GM19193 (cell line): ENCODE measurements at regions not wholly inside any gene's neighbourhood (a gene's known extent, or its start where the extent isn't known, plus 50 kb on each side); places are given as distances from the start of the nearest gene placed in this dataset.

Experiments
- POLR2A ChIP-seq: IDR thresholded peaks from 4 replicates; pipeline ENCODE4 v1.6.1; 2011; ENCODE audit not compliant: insufficient read depth, insufficient read length; ENCODE audit errors: extremely low read depth

- TF ChIP-seq POLR2A, result no peak
Measured at GRCh38 chrX:115889121-115889890, 281.2 kb upstream of the AGTR2 start.

- TF ChIP-seq POLR2A, result no peak
Measured at GRCh38 chrX:115892056-115892708, 278.4 kb upstream of the AGTR2 start.

- no peak for TF ChIP-seq POLR2A
Measured at GRCh38 chrX:115892787-115893671, 277.5 kb upstream of the AGTR2 start.

- no peak for TF ChIP-seq POLR2A
Measured at GRCh38 chrX:115894087-115894486, 276.5 kb upstream of the AGTR2 start.

GRCh38 chrX:115895678-115896329, 274.7 kb upstream of the AGTR2 start:
- TF ChIP-seq POLR2A, result no peak

- TF ChIP-seq POLR2A, result no peak
Measured at GRCh38 chrX:115896362-115896761, 274.2 kb upstream of the AGTR2 start.

GRCh38 chrX:115897956-115898355, 272.6 kb upstream of the AGTR2 start:
- TF ChIP-seq POLR2A, result no peak

- no peak for TF ChIP-seq POLR2A
Measured at GRCh38 chrX:115898382-115899001, 272.1 kb upstream of the AGTR2 start.

GRCh38 chrX:115900425-115900824, 270.1 kb upstream of the AGTR2 start:
- no peak for TF ChIP-seq POLR2A

- TF ChIP-seq POLR2A, result no peak
Measured at GRCh38 chrX:115901241-115901640, 269.3 kb upstream of the AGTR2 start.

- no peak for TF ChIP-seq POLR2A
Measured at GRCh38 chrX:115902995-115903394, 267.5 kb upstream of the AGTR2 start.

- TF ChIP-seq POLR2A, result no peak
Measured at GRCh38 chrX:115906276-115906675, 264.3 kb upstream of the AGTR2 start.

GRCh38 chrX:115906881-115907280, 263.7 kb upstream of the AGTR2 start:
- no peak for TF ChIP-seq POLR2A

- no peak for TF ChIP-seq POLR2A
Measured at GRCh38 chrX:115909017-115909416, 261.5 kb upstream of the AGTR2 start.
